Liver (tissue), 8 donors: ENCODE measurements at regions not wholly inside any gene's neighbourhood (a gene's known extent, or its start where the extent isn't known, plus 50 kb on each side); places are given as distances from the start of the nearest gene placed in this dataset.

Experiments
- DNase-seq: peaks from one replicate; pipeline ENCODE4 v3.0.0-alpha.2; 2017; ENCODE audit warnings: low spot score
- H3K27ac ChIP-seq, 2 donors: one replicate each; pipeline ENCODE4 v1.7.0; 2013; ENCODE audit warnings: inconsistent platforms in 2 of 2, low read length in 2 of 2, control low read depth in 1 of 2, low read depth in 1 of 2, mild to moderate bottlenecking in 1 of 2
- H3K27me3 ChIP-seq, 4 donors: one replicate each; pipeline versions ENCODE4 v1.6.1 to v1.7.0; 2013; ENCODE audit warnings: low read length in 3 of 4, inconsistent platforms in 1 of 4, mild to moderate bottlenecking in 1 of 4, moderate library complexity in 1 of 4; ENCODE audit not compliant: control insufficient read depth in 4 of 4, insufficient read depth in 4 of 4
- H3K36me3 ChIP-seq, 4 donors: one replicate each; pipeline versions ENCODE4 v1.6.1 to v1.7.0; 2013; ENCODE audit warnings: low read length in 3 of 4, mild to moderate bottlenecking in 3 of 4, low read depth in 1 of 4, moderate library complexity in 1 of 4; ENCODE audit not compliant: control insufficient read depth in 4 of 4, insufficient read depth in 3 of 4
- H3K4me1 ChIP-seq, 4 donors: one replicate each; pipeline versions ENCODE4 v1.6.1 to v1.7.0; 2013; ENCODE audit warnings: low read length in 3 of 4, mild to moderate bottlenecking in 3 of 4, moderate library complexity in 1 of 4; ENCODE audit not compliant: control insufficient read depth in 4 of 4, insufficient read depth in 4 of 4
- H3K4me3 ChIP-seq, 3 donors: one replicate each; pipeline versions ENCODE4 v1.6.1 to v1.7.0; 2013; ENCODE audit warnings: low read length in 3 of 3, control low read depth in 1 of 3, low read depth in 1 of 3, mild to moderate bottlenecking in 1 of 3
- H3K9ac ChIP-seq, 2 donors: one replicate each; pipeline ENCODE4 v1.7.0; 2013; ENCODE audit warnings: low read length in 2 of 2, mild to moderate bottlenecking in 2 of 2, moderate library complexity in 2 of 2, control low read depth in 1 of 2, low read depth in 1 of 2
- H3K9me3 ChIP-seq, 4 donors: one replicate each; pipeline versions ENCODE4 v1.6.1 to v1.7.0; 2013; ENCODE audit warnings: low read length in 3 of 4; ENCODE audit not compliant: control insufficient read depth in 4 of 4
- ATF3 ChIP-seq: IDR thresholded peaks from 2 replicates; pipeline ENCODE4 v1.6.1; 2016; ENCODE audit warnings: antibody characterized with exemption
- CTCF ChIP-seq: fragments of 150-350 bp; IDR thresholded peaks from 2 replicates; pipeline ENCODE4 v1.5.1; 2017; ENCODE audit warnings: improper control_type of control experiment, low read depth, low read length; ENCODE audit not compliant: missing input control
- EGR1 ChIP-seq, 2 donors: IDR thresholded peaks; 2 replicates each; pipeline ENCODE4 v1.6.1; 2016 to 2018; ENCODE audit warnings: antibody characterized with exemption in 2 of 2, low read depth in 2 of 2
- FOXA2 ChIP-seq: IDR thresholded peaks from 2 replicates; pipeline ENCODE4 v1.6.1; 2016; ENCODE audit warnings: antibody characterized with exemption
- GABPA ChIP-seq, 2 donors: IDR thresholded peaks in 1 of 2; conservative IDR thresholded peaks in 1 of 2; 2 replicates each; pipeline ENCODE4 v1.6.1; 2016; ENCODE audit warnings: antibody characterized with exemption in 2 of 2, mild to moderate bottlenecking in 1 of 2, moderate library complexity in 1 of 2
- HNF4A ChIP-seq, 2 donors: conservative IDR thresholded peaks; 2 replicates each; pipeline ENCODE4 v1.6.1; 2016; ENCODE audit warnings: antibody characterized with exemption in 2 of 2, mild to moderate bottlenecking in 2 of 2
- HNF4G ChIP-seq: IDR thresholded peaks from 2 replicates; pipeline ENCODE4 v1.6.1; 2016; ENCODE audit warnings: antibody characterized with exemption
- JUND ChIP-seq, 2 donors: IDR thresholded peaks; 2 replicates each; pipeline ENCODE4 v1.6.1; 2016; ENCODE audit warnings: antibody characterized with exemption in 2 of 2
- MAX ChIP-seq: IDR thresholded peaks from 2 replicates; pipeline ENCODE4 v1.6.1; 2016; ENCODE audit warnings: antibody characterized with exemption
- NR2F2 ChIP-seq: IDR thresholded peaks from 2 replicates; pipeline ENCODE4 v1.6.1; 2016; ENCODE audit warnings: antibody characterized with exemption
- RAD21 ChIP-seq, 2 donors: IDR thresholded peaks; 2 replicates each; pipeline ENCODE4 v1.6.1; 2016; ENCODE audit warnings: antibody characterized with exemption in 2 of 2, mild to moderate bottlenecking in 2 of 2
- REST ChIP-seq: IDR thresholded peaks from 2 replicates; pipeline ENCODE4 v1.6.1; 2016; ENCODE audit warnings: antibody characterized with exemption, mild to moderate bottlenecking
- RXRA ChIP-seq, 2 donors: IDR thresholded peaks; 2 replicates each; pipeline ENCODE4 v1.6.1; 2017 to 2018; ENCODE audit warnings: antibody characterized with exemption in 2 of 2, mild to moderate bottlenecking in 1 of 2
- SP1 ChIP-seq: IDR thresholded peaks from 2 replicates; pipeline ENCODE4 v1.6.1; 2018; ENCODE audit warnings: antibody characterized with exemption, mild to moderate bottlenecking
- YY1 ChIP-seq: IDR thresholded peaks from 2 replicates; pipeline ENCODE4 v1.6.1; 2016; ENCODE audit warnings: antibody characterized with exemption, mild to moderate bottlenecking
- WGBS: extraction: QIAGEN DNeasy Blood & Tissue Kit; methylation state at CpG from one replicate; pipeline ENCODE4 v1.1.7; 2013; 5-methylcytosine and 5-hydroxymethylcytosine counted together
- donor health status: healthy.
- donor health status: healthy.
- donor health status: healthy.
- donor health status: healthy.
- donor health status: healthy.

GRCh38 chr2:166814335-166814734 lies 73.9 kb upstream of the XIRP2 start:
- DNase-seq: no peak
- no peaks in the 10 kb centered on the region for H3K36me3 ChIP-seq
- no peaks in the 10 kb centered on the region for H3K4me1 ChIP-seq
- H3K9ac ChIP-seq: no peak overlapping the region
- WGBS: 78% methylated on average over 5 of the region's 5 CpGs
- H3K9me3 ChIP-seq: no peaks in the 10 kb centered on the region
- H3K4me3 ChIP-seq: no peak overlapping the region
- TF ChIP-seq RXRA (IDR thresholded peaks at IDR 0.05) (no peak), JUND (IDR thresholded peaks at IDR 0.05) (no peak), REST (no peak), NR2F2 (no peak), GABPA (IDR thresholded peaks at IDR 0.05 in 1 of 2, conservative IDR thresholded peaks at IDR 0.05 in 1 of 2) (no peak), HNF4G (no peak), YY1 (no peak), EGR1 (IDR thresholded peaks at IDR 0.05; ENCODE audit: low read depth in 2 of 2) (no peak), ATF3 (no peak), SP1 (no peak), CTCF (no peak), RAD21 (IDR thresholded peaks at IDR 0.05) (no peak), HNF4A (conservative IDR thresholded peaks at IDR 0.05) (no peak), FOXA2 (no peak), MAX (no peak)
- no peak overlapping the region for H3K27ac ChIP-seq
- H3K27me3 ChIP-seq: peaks cover 0 to 3% (median 0%) of the 10 kb centered on the region in 4 donors

- no peak overlapping the region for H3K27ac ChIP-seq
- no peaks in the 10 kb centered on the region for H3K36me3 ChIP-seq
- no peak overlapping the region for H3K4me3 ChIP-seq
- WGBS: 73% methylated on average over 5 of the region's 5 CpGs
- H3K9ac ChIP-seq: no peak overlapping the region
- TF ChIP-seq JUND (IDR thresholded peaks at IDR 0.05) (no peak), NR2F2 (peak; percentile 12)
- H3K4me1 ChIP-seq: no peaks in the 10 kb centered on the region
- no peak for DNase-seq
- H3K27me3 ChIP-seq: peaks cover 0 to 3% (median 0%) of the 10 kb centered on the region in 4 donors
- no peaks in the 10 kb centered on the region for H3K9me3 ChIP-seq
Observed at GRCh38 chr2:166812166-166812891, 76.0 kb upstream of the XIRP2 start.
